Astrocyte (in vitro differentiated cells and primary cell): ENCODE measurements at regions not wholly inside any gene's neighbourhood (a gene's known extent, or its start where the extent isn't known, plus 50 kb on each side); places are given as distances from the start of the nearest gene placed in this dataset.
"Not testable (repeated sequence)": the region's sequence is repeated elsewhere in the genome, so short reads cannot be mapped to it uniquely, and the experiment has no call there.

ENCODE experiments used
- DNase-seq: peaks from one replicate; pipeline ENCODE4 v3.0.0-alpha.2; 2010; ENCODE audit warnings: low read depth
- FAIRE-seq: peaks from 2 replicates; lab custom pipeline; 2011; peaks lifted over from hg19 to GRCh38; lab: Jason Lieb, UNC
- H2AFZ ChIP-seq: 2 replicates; pipeline ENCODE4 v1.6.0; 2012; ENCODE audit warnings: low read depth, low read length, inconsistent platforms
- H3K27ac ChIP-seq: 2 replicates; pipeline ENCODE4 v1.5.1; 2011; ENCODE audit warnings: low read depth, low read length, inconsistent platforms
- H3K27me3 ChIP-seq: 2 replicates; pipeline ENCODE4 v1.6.0; 2011; ENCODE audit warnings: low read length, inconsistent platforms; ENCODE audit not compliant: insufficient read depth
- H3K36me3 ChIP-seq: 2 replicates; pipeline ENCODE4 v1.5.1; 2011; ENCODE audit warnings: low read length, inconsistent platforms; ENCODE audit not compliant: insufficient read depth
- H3K4me1 ChIP-seq: 2 replicates; pipeline ENCODE4 v1.5.1; 2011; ENCODE audit warnings: low read length, inconsistent platforms; ENCODE audit not compliant: insufficient read depth
- H3K4me2 ChIP-seq: 2 replicates; pipeline ENCODE4 v1.6.0; 2012; ENCODE audit warnings: low read length, inconsistent platforms
- H3K4me3 ChIP-seq: 2 replicates; pipeline ENCODE4 v1.5.1; 2011; ENCODE audit warnings: low read depth, mild to moderate bottlenecking, low read length, inconsistent platforms; ENCODE audit not compliant: insufficient read depth
- H3K79me2 ChIP-seq: 2 replicates; pipeline ENCODE4 v1.6.0; 2012; ENCODE audit warnings: mild to moderate bottlenecking, low read length, inconsistent platforms; ENCODE audit not compliant: insufficient read depth
- H3K9ac ChIP-seq: 2 replicates; pipeline ENCODE4 v1.6.0; 2012; ENCODE audit warnings: mild to moderate bottlenecking, low read length, inconsistent platforms
- H3K9me3 ChIP-seq: 2 replicates; pipeline ENCODE4 v1.5.1; 2012; ENCODE audit warnings: low read depth, mild to moderate bottlenecking, low read length, inconsistent platforms; ENCODE audit not compliant: insufficient read depth
- H4K20me1 ChIP-seq: 2 replicates; pipeline ENCODE4 v1.6.0; 2012; ENCODE audit warnings: low read length, inconsistent platforms; ENCODE audit not compliant: insufficient read depth
- H3K27ac Mint-ChIP-seq: one replicate; pipeline ENCODE4 v1.8.0; 2021; ENCODE audit warnings: mild to moderate bottlenecking, mixed read lengths; ENCODE audit not compliant: unreplicated experiment
- H3K27me3 Mint-ChIP-seq: one replicate; pipeline ENCODE4 v1.8.0; 2021; ENCODE audit warnings: low read depth, mixed read lengths; ENCODE audit not compliant: unreplicated experiment
- H3K36me3 Mint-ChIP-seq: one replicate; pipeline ENCODE4 v1.8.0; 2021; ENCODE audit warnings: low read depth, mixed read lengths; ENCODE audit not compliant: unreplicated experiment
- H3K4me1 Mint-ChIP-seq: one replicate; pipeline ENCODE4 v1.8.0; 2021; ENCODE audit warnings: low read depth, mixed read lengths; ENCODE audit not compliant: unreplicated experiment
- H3K4me3 Mint-ChIP-seq: one replicate; pipeline ENCODE4 v1.8.0; 2021; ENCODE audit warnings: mild to moderate bottlenecking, moderate library complexity, mixed read lengths; ENCODE audit not compliant: unreplicated experiment
- H3K9me3 Mint-ChIP-seq: one replicate; pipeline ENCODE4 v1.8.0; 2021; ENCODE audit warnings: mild to moderate bottlenecking, mixed read lengths; ENCODE audit not compliant: unreplicated experiment
- CTCF ChIP-seq: IDR thresholded peaks from 2 replicates; pipeline ENCODE4 v1.5.1; 2011; ENCODE audit warnings: low read depth, mild to moderate bottlenecking, inconsistent platforms, low read length, moderate library complexity; ENCODE audit not compliant: insufficient read depth
- EZH2 ChIP-seq: IDR thresholded peaks from 2 replicates; pipeline ENCODE4 v1.6.1; 2012; ENCODE audit warnings: mild to moderate bottlenecking, low read length, inconsistent platforms; ENCODE audit not compliant: insufficient read depth

- Mint-ChIP-seq H3K27ac (no peak overlapping the region), H3K4me3 (no peak overlapping the region), H3K9me3 (peaks cover 15% of the 10 kb centered on the region), H3K36me3 (no peaks in the 10 kb centered on the region), H3K4me1 (no peaks in the 10 kb centered on the region), H3K27me3 (no peaks in the 10 kb centered on the region)
- Histone ChIP-seq H3K27ac (no peak overlapping the region), H3K4me2 (no peak overlapping the region), H3K27me3 (no peaks in the 10 kb centered on the region), H4K20me1 (no peaks in the 10 kb centered on the region), H3K36me3 (no peaks in the 10 kb centered on the region), H3K4me1 (no peaks in the 10 kb centered on the region), H3K9me3 (peaks cover 8% of the 10 kb centered on the region), H2AFZ (no peak overlapping the region), H3K4me3 (no peak overlapping the region), H3K79me2 (no peaks in the 10 kb centered on the region), H3K9ac (no peak overlapping the region)
- DNase-seq: no peak
- no peak for FAIRE-seq
- no peak for TF ChIP-seq EZH2
- TF ChIP-seq CTCF: no peak
Measured at GRCh38 chr9:102178811-102179210, 440.4 kb upstream of the GRIN3A start.

GRCh38 chr9:102174202-102174601 is 435.8 kb upstream of the GRIN3A start:
- H3K9me3 Mint-ChIP-seq: peaks cover 22% of the 10 kb centered on the region
- not testable (repeated sequence) for H3K4me3 Mint-ChIP-seq, DNase-seq, H2AFZ ChIP-seq, H3K4me1 Mint-ChIP-seq, H3K79me2 ChIP-seq, H3K9ac ChIP-seq, H3K27ac Mint-ChIP-seq, H3K27me3 Mint-ChIP-seq, H3K27ac ChIP-seq, H3K4me1 ChIP-seq, H3K9me3 ChIP-seq, H3K4me3 ChIP-seq, H3K36me3 ChIP-seq, FAIRE-seq, H3K4me2 ChIP-seq, H3K36me3 Mint-ChIP-seq, H4K20me1 ChIP-seq, H3K27me3 ChIP-seq

GRCh38 chr9:102164247-102164646 is 425.8 kb upstream of the GRIN3A start:
- no peak for FAIRE-seq
- Mint-ChIP-seq H3K4me1 (no peaks in the 10 kb centered on the region), H3K27me3 (no peaks in the 10 kb centered on the region), H3K9me3 (peaks cover 4% of the 10 kb centered on the region), H3K27ac (no peak overlapping the region), H3K36me3 (no peaks in the 10 kb centered on the region), H3K4me3 (no peak overlapping the region)
- Histone ChIP-seq H2AFZ (no peak overlapping the region), H3K4me3 (no peak overlapping the region), H3K27me3 (no peaks in the 10 kb centered on the region), H3K4me2 (no peak overlapping the region), H4K20me1 (no peaks in the 10 kb centered on the region), H3K9ac (no peak overlapping the region), H3K9me3 (no peaks in the 10 kb centered on the region), H3K36me3 (no peaks in the 10 kb centered on the region), H3K79me2 (no peaks in the 10 kb centered on the region), H3K27ac (no peak overlapping the region), H3K4me1 (no peaks in the 10 kb centered on the region)
- DNase-seq: no peak
- no peak for TF ChIP-seq CTCF
- no peak for TF ChIP-seq EZH2

GRCh38 chr9:102153081-102153480 is 414.6 kb upstream of the GRIN3A start:
- not testable (repeated sequence) for H3K9me3 Mint-ChIP-seq, H3K27ac Mint-ChIP-seq, H2AFZ ChIP-seq, H3K27ac ChIP-seq, H3K4me2 ChIP-seq, H3K9me3 ChIP-seq, H3K4me1 ChIP-seq, H3K27me3 Mint-ChIP-seq, H3K4me3 Mint-ChIP-seq, H3K4me3 ChIP-seq, H3K9ac ChIP-seq, FAIRE-seq, H3K36me3 ChIP-seq, H4K20me1 ChIP-seq, H3K4me1 Mint-ChIP-seq, H3K79me2 ChIP-seq, H3K27me3 ChIP-seq, H3K36me3 Mint-ChIP-seq, DNase-seq
